ENCODE measurements at regions not wholly inside any gene's neighbourhood (a gene's known extent, or its start where the extent isn't known, plus 50 kb on each side); places are given as distances from the start of the nearest gene placed in this dataset.

DNA sequence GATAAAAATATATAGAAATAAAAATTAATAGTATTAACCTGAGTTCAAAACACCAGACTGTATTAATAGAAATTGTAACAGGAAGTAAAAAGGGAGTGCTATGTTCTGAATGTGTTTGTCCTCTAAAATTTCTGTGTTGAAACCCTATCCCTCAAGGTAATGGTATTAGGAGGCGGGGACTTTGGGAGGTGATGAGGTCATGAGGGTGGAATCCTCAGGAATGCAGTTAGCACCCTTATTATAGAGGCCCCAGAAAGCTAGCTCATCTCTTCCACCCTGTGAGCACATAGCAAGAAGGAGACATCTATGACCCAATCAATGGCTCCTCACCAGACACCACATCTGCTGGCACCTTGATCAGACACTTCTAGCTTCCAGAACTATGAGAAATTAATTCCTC lies 124.5 kb downstream of the CMPK2 start:
- TF ChIP-seq, protein P1, sequence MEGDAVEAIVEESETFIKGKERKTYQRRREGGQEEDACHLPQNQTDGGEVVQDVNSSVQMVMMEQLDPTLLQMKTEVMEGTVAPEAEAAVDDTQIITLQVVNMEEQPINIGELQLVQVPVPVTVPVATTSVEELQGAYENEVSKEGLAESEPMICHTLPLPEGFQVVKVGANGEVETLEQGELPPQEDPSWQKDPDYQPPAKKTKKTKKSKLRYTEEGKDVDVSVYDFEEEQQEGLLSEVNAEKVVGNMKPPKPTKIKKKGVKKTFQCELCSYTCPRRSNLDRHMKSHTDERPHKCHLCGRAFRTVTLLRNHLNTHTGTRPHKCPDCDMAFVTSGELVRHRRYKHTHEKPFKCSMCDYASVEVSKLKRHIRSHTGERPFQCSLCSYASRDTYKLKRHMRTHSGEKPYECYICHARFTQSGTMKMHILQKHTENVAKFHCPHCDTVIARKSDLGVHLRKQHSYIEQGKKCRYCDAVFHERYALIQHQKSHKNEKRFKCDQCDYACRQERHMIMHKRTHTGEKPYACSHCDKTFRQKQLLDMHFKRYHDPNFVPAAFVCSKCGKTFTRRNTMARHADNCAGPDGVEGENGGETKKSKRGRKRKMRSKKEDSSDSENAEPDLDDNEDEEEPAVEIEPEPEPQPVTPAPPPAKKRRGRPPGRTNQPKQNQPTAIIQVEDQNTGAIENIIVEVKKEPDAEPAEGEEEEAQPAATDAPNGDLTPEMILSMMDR (IDR thresholded peaks at IDR 0.05; ENCODE audit: poor library complexity), result no peak
- no peak for TF ChIP-seq EZH2phosphoT487 (IDR thresholded peaks at IDR 0.05; ENCODE audit: low read depth, severe bottlenecking, unreplicated experiment)

Data from hepatocyte (in vitro differentiated cells).